Activated naive CD4-positive, alpha-beta T cell treated with anti-CD3 and anti-CD28 coated beads for 36 hours (primary cell): ENCODE measurements at regions not wholly inside any gene's neighbourhood (a gene's known extent, or its start where the extent isn't known, plus 50 kb on each side); places are given as distances from the start of the nearest gene placed in this dataset.

ENCODE experiments used
- CTCF ChIA-PET: fragments of 350-600 bp; sonication (Branson Sonifier 250); formaldehyde crosslinking; loops from one replicate; lab custom pipeline; 2021; ENCODE audit warnings: antibody characterized with exemption; lab: Charles Lee
- DNase-seq: peaks from one replicate; pipeline ENCODE4 v3.0.0-alpha.2; 2020
- H3K27ac Mint-ChIP-seq: one replicate; pipeline ENCODE4 v1.8.0; 2021; ENCODE audit warnings: mild to moderate bottlenecking, mixed read lengths
- H3K27me3 Mint-ChIP-seq: one replicate; pipeline ENCODE4 v1.8.0; 2021; ENCODE audit warnings: low read depth, mixed read lengths
- H3K36me3 Mint-ChIP-seq: one replicate; pipeline ENCODE4 v1.8.0; 2021; ENCODE audit warnings: low read depth, mixed read lengths
- H3K4me1 Mint-ChIP-seq: one replicate; pipeline ENCODE4 v1.8.0; 2021; ENCODE audit warnings: low read depth, mixed read lengths
- H3K4me3 Mint-ChIP-seq: one replicate; pipeline ENCODE4 v1.8.0; 2021; ENCODE audit warnings: mild to moderate bottlenecking, moderate library complexity, mixed read lengths
- H3K9me3 Mint-ChIP-seq: one replicate; pipeline ENCODE4 v1.8.0; 2021; ENCODE audit warnings: mixed read lengths
- intact Hi-C: fragments of 100-400 bp; cut with micrococcal nuclease; formaldehyde crosslinking; loops from one replicate; pipeline ENCODE4 v1.15.1; 2023

GRCh38 chr4:56286763-56287162 lies 100.5 kb downstream of the AASDH start:
- Mint-ChIP-seq H3K9me3 (peaks cover under 1% of the 10 kb centered on the region), H3K4me1 (peaks cover 17% of the 10 kb centered on the region), H3K27ac (no peak overlapping the region), H3K36me3 (no peaks in the 10 kb centered on the region), H3K4me3 (no peak overlapping the region), H3K27me3 (no peaks in the 10 kb centered on the region)
- CTCF ChIA-PET = no interaction called here
- intact Hi-C loops = no loop called here
- DNase-seq = no peak

DNA sequence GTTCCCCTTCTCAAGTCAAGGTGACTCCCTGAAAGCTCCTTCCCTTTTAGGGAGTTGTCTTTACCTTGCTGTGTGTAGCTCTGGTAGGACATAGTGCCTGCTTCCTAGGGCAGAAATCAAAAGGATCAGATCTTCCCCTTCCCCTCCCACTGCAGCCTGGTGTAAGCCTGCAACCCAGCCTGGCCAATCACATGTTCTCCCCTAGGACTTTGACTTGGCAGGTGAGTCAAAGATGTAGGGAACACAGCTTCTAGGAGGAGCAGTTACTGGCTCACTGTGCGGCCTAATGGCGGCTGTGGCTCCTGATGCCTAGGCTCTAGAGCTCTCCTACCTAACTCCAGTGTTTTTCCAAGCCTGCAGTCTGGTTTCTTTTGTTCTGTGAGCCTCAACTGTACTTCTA lies 103.9 kb downstream of the AASDH start:
- CTCF ChIA-PET = no interaction called here
- Mint-ChIP-seq H3K4me3 (no peak overlapping the region), H3K27me3 (peaks cover 2% of the 10 kb centered on the region), H3K27ac (no peak overlapping the region), H3K9me3 (no peaks in the 10 kb centered on the region), H3K4me1 (no peaks in the 10 kb centered on the region), H3K36me3 (no peaks in the 10 kb centered on the region)
- DNase-seq = no peak
- intact Hi-C loops = no loop called here

DNA sequence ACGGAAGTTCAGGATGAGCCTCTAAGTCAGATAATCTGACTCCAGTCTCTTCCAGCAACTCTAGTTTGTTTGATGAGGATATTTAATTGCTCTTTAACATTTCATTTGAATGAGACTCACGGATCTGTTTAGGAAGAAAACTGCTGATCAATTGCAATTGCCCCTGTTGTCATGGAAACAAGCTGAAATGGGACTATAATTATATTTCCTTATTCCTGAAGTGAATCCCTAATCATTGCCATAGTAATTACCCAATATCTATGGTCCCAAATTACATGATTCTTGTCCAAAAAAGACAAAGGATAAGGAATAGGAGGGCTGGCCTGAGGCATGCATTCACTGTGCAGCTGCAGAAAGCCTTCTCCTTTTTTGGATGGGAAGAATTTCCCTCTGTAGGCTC lies 105.3 kb downstream of the AASDH start:
- Mint-ChIP-seq H3K4me1 (no peaks in the 10 kb centered on the region), H3K9me3 (no peaks in the 10 kb centered on the region), H3K27ac (no peak overlapping the region), H3K27me3 (peaks cover 2% of the 10 kb centered on the region), H3K4me3 (no peak overlapping the region), H3K36me3 (no peaks in the 10 kb centered on the region)
- intact Hi-C loops = no loop called here
- CTCF ChIA-PET = interaction anchor here (0.6 kb wide), 1 partner anchor 946 kb away, joined by 3 read pairs; no protein-coding TSS in a partner anchor
- DNase-seq = no peak

DNA sequence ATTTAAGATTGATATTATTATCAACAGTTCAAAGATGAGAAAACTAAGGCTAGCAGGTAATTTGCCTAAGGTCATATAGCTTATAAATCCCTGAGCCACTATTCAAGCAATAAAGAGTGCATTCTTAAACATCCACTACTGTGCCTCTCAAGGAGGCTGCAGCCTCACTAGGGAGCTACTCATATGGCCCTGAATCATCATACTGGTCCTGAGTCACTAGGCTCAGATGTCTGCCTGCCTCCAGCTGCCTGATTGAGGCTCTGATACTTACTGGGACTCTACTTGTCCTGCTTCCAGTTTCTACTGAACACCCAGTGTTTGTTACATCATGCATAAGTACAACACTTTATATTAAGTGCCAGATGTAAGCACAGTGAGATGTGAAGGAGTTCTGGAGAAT lies 110.7 kb downstream of the AASDH start:
- CTCF ChIA-PET = interaction anchor here (0.7 kb wide), 1 partner anchor 12 kb away, joined by 3 read pairs; no protein-coding TSS in a partner anchor
- DNase-seq = peak; percentile 8
- H3K36me3 Mint-ChIP-seq = no peaks in the 10 kb centered on the region
- intact Hi-C loops = no loop called here
- peaks cover 20% of the 10 kb centered on the region for H3K27me3 Mint-ChIP-seq
- no peak overlapping the region for H3K27ac Mint-ChIP-seq
- no peak overlapping the region for H3K4me3 Mint-ChIP-seq
- no peaks in the 10 kb centered on the region for H3K9me3 Mint-ChIP-seq
- peaks cover 5% of the 10 kb centered on the region for H3K4me1 Mint-ChIP-seq

GRCh38 chr4:56273391-56273790 lies 113.9 kb downstream of the AASDH start:
- no peak overlapping the region for H3K27ac Mint-ChIP-seq
- CTCF ChIA-PET = no interaction called here

DNA sequence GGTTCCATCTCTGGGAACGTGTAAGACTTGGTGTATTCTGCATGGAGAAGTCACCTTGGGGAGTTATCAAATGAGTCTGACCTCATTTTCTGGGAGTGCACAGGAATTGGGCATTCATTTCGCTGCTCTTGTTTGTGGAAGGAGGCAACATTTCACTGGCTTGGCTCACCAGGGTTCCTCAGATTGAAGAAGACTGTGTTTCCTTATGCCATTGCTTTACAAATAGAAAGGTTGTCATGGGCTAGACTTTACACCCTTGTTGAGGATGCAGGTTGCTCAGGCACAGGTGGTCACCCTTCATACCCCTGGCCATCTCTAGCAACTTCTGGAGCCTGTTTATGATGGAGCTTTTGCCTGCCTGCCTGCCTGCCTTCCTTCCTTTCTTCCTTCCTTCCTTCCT lies 114.4 kb downstream of the AASDH start:
- CTCF ChIA-PET = no interaction called here
- intact Hi-C loops = no loop called here
- no peaks in the 10 kb centered on the region for H3K36me3 Mint-ChIP-seq

More at GRCh38 chr4:56273391-56273790, 113.9 kb downstream of the AASDH start:
- Mint-ChIP-seq H3K36me3 (no peaks in the 10 kb centered on the region), H3K9me3 (no peaks in the 10 kb centered on the region), H3K27me3 (peaks cover 18% of the 10 kb centered on the region), H3K4me3 (no peak overlapping the region), H3K4me1 (peaks cover 5% of the 10 kb centered on the region)
- no peak for DNase-seq
- intact Hi-C loops = no loop called here

GRCh38 chr4:56272003-56272402 lies 115.3 kb downstream of the AASDH start:
- intact Hi-C loops = no loop called here
- Mint-ChIP-seq H3K27ac (no peak overlapping the region), H3K4me3 (no peak overlapping the region), H3K9me3 (no peaks in the 10 kb centered on the region), H3K36me3 (no peaks in the 10 kb centered on the region), H3K27me3 (peaks cover 21% of the 10 kb centered on the region), H3K4me1 (peaks cover 5% of the 10 kb centered on the region)
- CTCF ChIA-PET = no interaction called here
- DNase-seq = no peak

More for the DNA sequence above, 114.4 kb downstream of the AASDH start:
- H3K27me3 Mint-ChIP-seq = peaks cover 18% of the 10 kb centered on the region
- peaks cover 5% of the 10 kb centered on the region for H3K4me1 Mint-ChIP-seq
- no peak overlapping the region for H3K4me3 Mint-ChIP-seq
- H3K9me3 Mint-ChIP-seq = no peaks in the 10 kb centered on the region
- DNase-seq = no peak
- H3K27ac Mint-ChIP-seq = no peak overlapping the region

- intact Hi-C loops = no loop called here
- no peak overlapping the region for H3K27ac Mint-ChIP-seq
- peaks cover 19% of the 10 kb centered on the region for H3K27me3 Mint-ChIP-seq
- no peaks in the 10 kb centered on the region for H3K9me3 Mint-ChIP-seq
- no peaks in the 10 kb centered on the region for H3K36me3 Mint-ChIP-seq
- DNase-seq = no peak
- CTCF ChIA-PET = interaction anchor here (0.7 kb wide), 1 partner anchor 138 kb away, joined by 3 read pairs; no protein-coding TSS in a partner anchor
- peaks cover 5% of the 10 kb centered on the region for H3K4me1 Mint-ChIP-seq
- H3K4me3 Mint-ChIP-seq = no peak overlapping the region
Observed at GRCh38 chr4:56271131-56271530, 116.2 kb downstream of the AASDH start.

- H3K27me3 Mint-ChIP-seq = peaks cover 6% of the 10 kb centered on the region
- intact Hi-C loops = no loop called here
- no peaks in the 10 kb centered on the region for H3K4me1 Mint-ChIP-seq
- no peak overlapping the region for H3K4me3 Mint-ChIP-seq
- no peak for DNase-seq
- CTCF ChIA-PET = no interaction called here
- H3K36me3 Mint-ChIP-seq = peaks cover 6% of the 10 kb centered on the region
- no peak overlapping the region for H3K27ac Mint-ChIP-seq
- H3K9me3 Mint-ChIP-seq = peaks cover 10% of the 10 kb centered on the region
Observed at GRCh38 chr4:56267558-56267957, 119.7 kb downstream of the AASDH start.

DNA sequence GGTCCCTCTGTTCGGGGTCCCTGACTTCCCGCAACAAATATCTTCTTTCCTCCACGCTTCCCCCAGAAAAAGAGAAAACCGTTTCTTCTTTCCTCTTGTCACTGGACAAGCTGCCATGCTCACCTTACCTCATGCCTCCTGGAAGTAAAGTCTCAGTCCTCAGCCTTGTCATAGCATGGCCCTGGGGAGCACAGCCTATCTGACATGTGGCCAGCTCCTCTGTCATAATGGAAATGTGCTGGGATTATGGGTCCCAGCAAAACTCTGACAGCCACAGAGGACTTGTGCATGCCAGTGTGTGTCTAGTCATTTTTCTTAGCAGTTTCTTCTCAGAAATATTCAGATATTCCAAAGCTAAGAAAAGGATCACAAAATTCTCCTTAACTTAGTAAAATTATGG lies 122.4 kb downstream of the AASDH start:
- Mint-ChIP-seq H3K27me3 (peaks cover 3% of the 10 kb centered on the region), H3K36me3 (peaks cover 6% of the 10 kb centered on the region), H3K4me3 (no peak overlapping the region), H3K4me1 (peaks cover 20% of the 10 kb centered on the region), H3K9me3 (peaks cover 10% of the 10 kb centered on the region), H3K27ac (no peak overlapping the region)
- CTCF ChIA-PET = interaction anchor here (1.2 kb wide), 1 partner anchor 11 kb away, joined by 3 read pairs; no protein-coding TSS in a partner anchor
- no peak for DNase-seq
- intact Hi-C loops = no loop called here

DNA sequence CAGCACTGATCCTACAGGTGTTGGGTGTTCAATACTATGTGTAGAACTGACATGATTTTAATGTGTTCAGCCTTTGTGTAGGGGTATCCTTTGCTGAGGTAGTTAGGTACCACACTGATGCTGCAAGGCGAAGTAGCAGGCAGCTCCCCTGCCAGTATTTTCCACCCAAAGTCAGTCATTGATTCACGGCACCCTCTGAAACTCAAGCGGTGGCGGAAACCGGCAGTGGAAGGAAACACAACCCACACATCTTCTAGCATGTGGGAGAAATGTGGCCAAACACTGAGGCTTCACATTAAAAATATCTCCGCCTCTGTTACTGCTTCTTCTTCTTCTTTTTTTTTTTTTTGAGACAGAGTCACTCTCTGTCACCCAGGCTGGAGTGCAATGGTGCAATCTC lies 126.3 kb downstream of the AASDH start:
- intact Hi-C loops = no loop called here

DNA sequence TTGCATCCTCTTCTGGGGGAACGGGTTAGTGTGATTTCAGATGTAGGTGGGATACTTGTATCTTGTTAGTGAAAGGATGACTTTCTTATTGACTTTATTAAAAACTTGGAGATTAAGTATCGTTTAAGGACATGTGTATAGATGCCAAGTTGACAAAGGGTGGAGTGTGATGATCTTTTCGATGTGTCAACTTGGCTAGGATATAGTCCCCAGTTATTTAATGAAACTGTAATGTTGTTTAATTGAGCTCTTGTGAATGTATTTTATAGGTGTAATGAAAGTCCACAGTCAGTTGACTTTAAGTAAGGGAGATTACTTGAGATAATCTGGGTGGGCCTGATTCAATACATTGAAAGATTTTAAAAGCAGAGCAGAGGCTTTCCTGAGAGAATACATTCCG lies 127.0 kb downstream of the AASDH start:
- intact Hi-C loops = no loop called here
- H3K36me3 Mint-ChIP-seq = peaks cover 6% of the 10 kb centered on the region
- no peak overlapping the region for H3K4me3 Mint-ChIP-seq
- peaks cover 20% of the 10 kb centered on the region for H3K4me1 Mint-ChIP-seq
- H3K27me3 Mint-ChIP-seq = peaks cover 10% of the 10 kb centered on the region
- no peak overlapping the region for H3K27ac Mint-ChIP-seq
- CTCF ChIA-PET = no interaction called here
- no peak for DNase-seq
- peaks cover 10% of the 10 kb centered on the region for H3K9me3 Mint-ChIP-seq

More for the DNA sequence above, 126.3 kb downstream of the AASDH start:
- peaks cover 20% of the 10 kb centered on the region for H3K4me1 Mint-ChIP-seq
- H3K36me3 Mint-ChIP-seq = peaks cover 6% of the 10 kb centered on the region
- peaks cover 9% of the 10 kb centered on the region for H3K27me3 Mint-ChIP-seq
- DNase-seq = peak; percentile 56
- CTCF ChIA-PET = no interaction called here
- no peak overlapping the region for H3K4me3 Mint-ChIP-seq
- peaks cover 10% of the 10 kb centered on the region for H3K9me3 Mint-ChIP-seq
- no peak overlapping the region for H3K27ac Mint-ChIP-seq

DNA sequence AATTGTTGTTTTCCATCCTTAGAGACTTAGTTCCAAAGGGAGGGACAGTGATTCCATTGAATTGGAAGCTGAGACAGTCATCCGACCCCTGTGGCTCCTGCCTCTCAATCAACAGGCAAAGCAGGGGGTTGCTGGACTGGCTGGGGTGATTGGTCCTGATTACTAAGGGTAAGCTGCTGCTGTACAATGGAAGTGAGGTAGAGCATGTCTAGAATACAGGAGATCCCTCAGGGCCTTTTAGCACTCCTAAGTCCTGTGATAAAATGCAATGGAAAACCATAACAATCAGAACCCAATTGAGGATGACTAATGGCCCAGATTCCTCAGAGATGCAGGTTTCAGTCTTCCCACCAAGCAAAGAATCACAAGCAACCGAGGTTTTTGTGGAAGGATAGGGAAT lies 127.6 kb downstream of the AASDH start:
- H3K27ac Mint-ChIP-seq = no peak overlapping the region
- intact Hi-C loops = no loop called here
- H3K4me1 Mint-ChIP-seq = peaks cover 20% of the 10 kb centered on the region
- no peak for DNase-seq
- peaks cover 10% of the 10 kb centered on the region for H3K9me3 Mint-ChIP-seq
- CTCF ChIA-PET = no interaction called here
- H3K27me3 Mint-ChIP-seq = peaks cover 10% of the 10 kb centered on the region
- peaks cover 6% of the 10 kb centered on the region for H3K36me3 Mint-ChIP-seq
- no peak overlapping the region for H3K4me3 Mint-ChIP-seq
